Thyroid gland (tissue), 4 donors: ENCODE measurements at regions not wholly inside any gene's neighbourhood (a gene's known extent, or its start where the extent isn't known, plus 50 kb on each side); places are given as distances from the start of the nearest gene placed in this dataset.

ENCODE experiments used
- DNase-seq, 2 donors: peaks; one replicate each; pipeline ENCODE4 v3.0.0-alpha.2; 2019
- H3K27ac ChIP-seq, 3 donors: fragments of 200-600 bp; sonication (generic); 1 replicate in 2 of 3; 2 replicates in 1 of 3; pipeline ENCODE4 v1.5.1; 2016 to 2019; ENCODE audit warnings: mild to moderate bottlenecking in 1 of 3, moderate library complexity in 1 of 3
- H3K27me3 ChIP-seq: fragments of 200-600 bp; sonication (generic); one replicate; pipeline ENCODE4 v1.5.1; 2019
- H3K36me3 ChIP-seq, 2 donors: fragments of 200-600 bp; sonication (generic); one replicate each; pipeline ENCODE4 v1.5.1; 2016 to 2019
- H3K4me1 ChIP-seq, 2 donors: fragments of 200-600 bp; sonication (generic); one replicate each; pipeline ENCODE4 v1.5.1; 2017 to 2019
- H3K4me3 ChIP-seq, 3 donors: fragments of 200-600 bp; sonication (generic); replicated peaks in 1 of 3; 1 replicate in 2 of 3; 2 replicates in 1 of 3; pipeline ENCODE4 v1.5.1; 2016; ENCODE audit warnings: mild to moderate bottlenecking in 1 of 3
- H3K9me3 ChIP-seq: fragments of 200-600 bp; sonication (generic); one replicate; pipeline ENCODE4 v1.5.1; 2017
- CTCF ChIP-seq, 6 experiments: fragments of 200-600 bp in 3 of 6; fragments of 450-650 bp in 3 of 6; sonication (generic) in 3 of 6; IDR thresholded peaks; one replicate each; pipeline ENCODE4 v1.5.1; 2016 to 2019; ENCODE audit warnings: antibody characterized with exemption in 6 of 6, mild to moderate bottlenecking in 2 of 6, inconsistent platforms in 1 of 6, moderate library complexity in 1 of 6
- POLR2A ChIP-seq, 2 donors: fragments of 450-650 bp; IDR thresholded peaks; one replicate each; pipeline ENCODE4 v1.6.1; 2017; ENCODE audit warnings: antibody characterized with exemption in 2 of 2, mild to moderate bottlenecking in 2 of 2, moderate library complexity in 1 of 2
- WGBS, 2 donors: methylation state at CpG; one replicate each; pipeline ENCODE4 v1.1.5; 2017; 5-methylcytosine and 5-hydroxymethylcytosine counted together
- intact Hi-C: fragments of 100-400 bp; cut with DNase I; formaldehyde crosslinking; loops from one replicate; pipeline ENCODE4 v1.15.1; 2023

- H3K36me3 ChIP-seq = no peaks in the 10 kb centered on the region
- no peak overlapping the region for H3K4me3 ChIP-seq
- no peaks in the 10 kb centered on the region for H3K27me3 ChIP-seq
- no peaks in the 10 kb centered on the region for H3K9me3 ChIP-seq
- WGBS, 2 donors = 71 to 94% methylated on average over 3 of the region's 3 CpGs
- DNase-seq = no peak
- no peak overlapping the region for H3K27ac ChIP-seq
- intact Hi-C loops = no loop called here
- TF ChIP-seq POLR2A (IDR thresholded peaks at IDR 0.05) = no peak
- no peaks in the 10 kb centered on the region for H3K4me1 ChIP-seq
Measured at GRCh38 chr1:55624766-55625165, 409.6 kb upstream of the USP24 start.

- Histone ChIP-seq H3K4me3 (no peak overlapping the region), H3K36me3 (no peaks in the 10 kb centered on the region), H3K9me3 (no peaks in the 10 kb centered on the region), H3K27me3 (no peaks in the 10 kb centered on the region), H3K27ac (no peak overlapping the region), H3K4me1 (no peaks in the 10 kb centered on the region)
- DNase-seq = no peak
- TF ChIP-seq POLR2A (IDR thresholded peaks at IDR 0.05) = no peak
- TF ChIP-seq CTCF (IDR thresholded peaks at IDR 0.05) = no peak
- WGBS, 2 donors = 49 to 68% methylated on average over 4 of the region's 4 CpGs
- intact Hi-C loops = no loop called here
Measured at GRCh38 chr1:55623311-55623710, 408.1 kb upstream of the USP24 start.

- WGBS, 2 donors = 86 to 90% methylated on average over 1 of the region's 1 CpG
- Histone ChIP-seq H3K4me3 (no peak overlapping the region), H3K4me1 (no peaks in the 10 kb centered on the region), H3K27me3 (no peaks in the 10 kb centered on the region), H3K36me3 (no peaks in the 10 kb centered on the region), H3K9me3 (no peaks in the 10 kb centered on the region), H3K27ac (no peak overlapping the region)
- DNase-seq = no peak
- intact Hi-C loops = no loop called here
- TF ChIP-seq POLR2A (IDR thresholded peaks at IDR 0.05) = no peak
- no peak for TF ChIP-seq CTCF (IDR thresholded peaks at IDR 0.05)
Measured at GRCh38 chr1:55622074-55622473, 406.9 kb upstream of the USP24 start.

GRCh38 chr1:55618199-55618598 lies 403.0 kb upstream of the USP24 start:
- Histone ChIP-seq H3K36me3 (no peaks in the 10 kb centered on the region), H3K27ac (no peak overlapping the region), H3K9me3 (no peaks in the 10 kb centered on the region), H3K27me3 (no peaks in the 10 kb centered on the region), H3K4me1 (no peaks in the 10 kb centered on the region), H3K4me3 (no peak overlapping the region)
- DNase-seq = no peak
- WGBS, 2 donors = 100% methylated on average over 1 of the region's 1 CpG
- intact Hi-C loops = no loop called here
- TF ChIP-seq POLR2A (IDR thresholded peaks at IDR 0.05) = no peak
- TF ChIP-seq CTCF (IDR thresholded peaks at IDR 0.05) = no peak

- no peaks in the 10 kb centered on the region for H3K4me1 ChIP-seq
- H3K27ac ChIP-seq = no peak overlapping the region
- no peak for DNase-seq
- no peak for TF ChIP-seq POLR2A (IDR thresholded peaks at IDR 0.05)
- no peak for TF ChIP-seq CTCF (IDR thresholded peaks at IDR 0.05)
- H3K27me3 ChIP-seq = no peaks in the 10 kb centered on the region
- H3K9me3 ChIP-seq = no peaks in the 10 kb centered on the region
- no peak overlapping the region for H3K4me3 ChIP-seq
- intact Hi-C loops = no loop called here
- WGBS, 2 donors = 78 to 88% methylated on average over 2 of the region's 2 CpGs
- H3K36me3 ChIP-seq = no peaks in the 10 kb centered on the region
Measured at GRCh38 chr1:55617288-55617982, 402.3 kb upstream of the USP24 start.
